ENCODE measurements at regions not wholly inside any gene's neighbourhood (a gene's known extent, or its start where the extent isn't known, plus 50 kb on each side); places are given as distances from the start of the nearest gene placed in this dataset.

GRCh38 chr14:101017209-101017608 lies 113.7 kb upstream of the RTL1 start:
- H3K27ac ChIP-seq = no peak overlapping the region
- H3K9me3 ChIP-seq = no peaks in the 10 kb centered on the region
- no peak overlapping the region for H3K4me3 ChIP-seq
- H3K27me3 ChIP-seq = no peaks in the 10 kb centered on the region
- no peaks in the 10 kb centered on the region for H3K4me1 ChIP-seq
- TF ChIP-seq CTCF (IDR thresholded peaks at IDR 0.05) (no peak), POLR2A (IDR thresholded peaks at IDR 0.05) (no peak)
- DNase-seq = no peak
- no peaks in the 10 kb centered on the region for H3K36me3 ChIP-seq

GRCh38 chr14:101017806-101018560 lies 114.5 kb upstream of the RTL1 start:
- Histone ChIP-seq H3K27ac (no peak overlapping the region), H3K4me1 (no peaks in the 10 kb centered on the region), H3K9me3 (no peaks in the 10 kb centered on the region), H3K4me3 (no peak overlapping the region), H3K27me3 (no peaks in the 10 kb centered on the region), H3K36me3 (no peaks in the 10 kb centered on the region)
- DNase-seq = peak in 1 of 3 donors; percentile 15
- TF ChIP-seq CTCF (IDR thresholded peaks at IDR 0.05) (no peak), POLR2A (IDR thresholded peaks at IDR 0.05) (no peak)

GRCh38 chr14:101018561-101019290 lies 115.2 kb upstream of the RTL1 start:
- peak in 1 of 3 donors; percentile 19 for DNase-seq
- H3K4me1 ChIP-seq = no peaks in the 10 kb centered on the region
- no peak overlapping the region for H3K4me3 ChIP-seq
- H3K27me3 ChIP-seq = no peaks in the 10 kb centered on the region
- no peak overlapping the region for H3K27ac ChIP-seq
- TF ChIP-seq POLR2A (IDR thresholded peaks at IDR 0.05) = no peak
- no peak for TF ChIP-seq CTCF (IDR thresholded peaks at IDR 0.05)
- no peaks in the 10 kb centered on the region for H3K9me3 ChIP-seq
- no peaks in the 10 kb centered on the region for H3K36me3 ChIP-seq

GRCh38 chr14:101019541-101019940 lies 116.0 kb upstream of the RTL1 start:
- Histone ChIP-seq H3K4me1 (no peaks in the 10 kb centered on the region), H3K36me3 (no peaks in the 10 kb centered on the region), H3K27ac (no peak overlapping the region), H3K27me3 (no peaks in the 10 kb centered on the region), H3K4me3 (no peak overlapping the region), H3K9me3 (no peaks in the 10 kb centered on the region)
- TF ChIP-seq CTCF (IDR thresholded peaks at IDR 0.05) (no peak), POLR2A (IDR thresholded peaks at IDR 0.05) (no peak)
- peak in 1 of 3 donors; percentile 30 for DNase-seq

- H3K36me3 ChIP-seq = no peaks in the 10 kb centered on the region
- H3K4me1 ChIP-seq = no peaks in the 10 kb centered on the region
- H3K27ac ChIP-seq = no peak overlapping the region
- TF ChIP-seq CTCF (IDR thresholded peaks at IDR 0.05) (no peak), POLR2A (IDR thresholded peaks at IDR 0.05) (no peak)
- H3K9me3 ChIP-seq = no peaks in the 10 kb centered on the region
- no peak overlapping the region for H3K4me3 ChIP-seq
- DNase-seq = peak in 1 of 3 donors; percentile 24
- no peaks in the 10 kb centered on the region for H3K27me3 ChIP-seq
Measured at GRCh38 chr14:101019990-101020710, 116.6 kb upstream of the RTL1 start.
